ENCODE measurements at regions not wholly inside any gene's neighbourhood (a gene's known extent, or its start where the extent isn't known, plus 50 kb on each side); places are given as distances from the start of the nearest gene placed in this dataset.

DNA sequence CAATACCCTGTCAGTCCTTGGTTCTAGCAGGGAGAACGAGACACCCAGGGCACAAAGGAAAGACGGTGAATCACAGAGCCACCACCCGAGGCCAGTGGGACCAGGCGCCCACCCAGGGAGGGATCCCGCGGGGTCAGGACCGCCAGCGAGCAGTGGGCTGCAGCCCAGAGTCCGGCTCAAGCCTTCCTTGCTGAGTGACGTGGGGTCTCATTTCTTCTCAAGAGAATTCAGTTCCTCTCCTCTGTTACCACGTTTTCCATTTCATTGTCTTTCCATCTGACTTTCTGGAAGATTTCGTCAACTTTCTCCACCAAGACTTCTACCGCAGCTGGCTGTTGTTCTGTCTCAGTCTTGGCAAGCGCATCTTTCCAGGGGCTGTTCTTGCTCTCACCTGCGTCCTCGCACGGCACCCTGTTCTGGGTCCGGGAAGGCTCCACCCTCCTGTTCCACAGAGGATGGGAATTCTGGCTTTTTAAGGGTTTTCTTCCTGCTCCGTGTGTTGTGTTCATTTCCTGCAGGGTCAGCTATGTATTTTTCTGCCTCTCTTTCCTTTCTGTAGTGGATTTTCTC, 248.6 kb downstream of the NDUFA10 start:
- TF ChIP-seq, protein P1, sequence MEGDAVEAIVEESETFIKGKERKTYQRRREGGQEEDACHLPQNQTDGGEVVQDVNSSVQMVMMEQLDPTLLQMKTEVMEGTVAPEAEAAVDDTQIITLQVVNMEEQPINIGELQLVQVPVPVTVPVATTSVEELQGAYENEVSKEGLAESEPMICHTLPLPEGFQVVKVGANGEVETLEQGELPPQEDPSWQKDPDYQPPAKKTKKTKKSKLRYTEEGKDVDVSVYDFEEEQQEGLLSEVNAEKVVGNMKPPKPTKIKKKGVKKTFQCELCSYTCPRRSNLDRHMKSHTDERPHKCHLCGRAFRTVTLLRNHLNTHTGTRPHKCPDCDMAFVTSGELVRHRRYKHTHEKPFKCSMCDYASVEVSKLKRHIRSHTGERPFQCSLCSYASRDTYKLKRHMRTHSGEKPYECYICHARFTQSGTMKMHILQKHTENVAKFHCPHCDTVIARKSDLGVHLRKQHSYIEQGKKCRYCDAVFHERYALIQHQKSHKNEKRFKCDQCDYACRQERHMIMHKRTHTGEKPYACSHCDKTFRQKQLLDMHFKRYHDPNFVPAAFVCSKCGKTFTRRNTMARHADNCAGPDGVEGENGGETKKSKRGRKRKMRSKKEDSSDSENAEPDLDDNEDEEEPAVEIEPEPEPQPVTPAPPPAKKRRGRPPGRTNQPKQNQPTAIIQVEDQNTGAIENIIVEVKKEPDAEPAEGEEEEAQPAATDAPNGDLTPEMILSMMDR (IDR thresholded peaks at IDR 0.05; ENCODE audit: low read length): no peak
- TF ChIP-seq EZH2 (IDR thresholded peaks at IDR 0.05; ENCODE audit: borderline replicate concordance, low read length): no peak

Measured in OCI-LY1 (cell line).